Keratinocyte (primary cell): ENCODE measurements at regions not wholly inside any gene's neighbourhood (a gene's known extent, or its start where the extent isn't known, plus 50 kb on each side); places are given as distances from the start of the nearest gene placed in this dataset.

Source experiments
- CTCF ChIP-seq, 3 experiments: IDR thresholded peaks in 1 of 3; conservative IDR thresholded peaks in 1 of 3; optimal IDR thresholded peaks in 1 of 3; 2 replicates in 2 of 3; 3 replicates in 1 of 3; pipeline versions ENCODE3 to v1.5.1; 2011; ENCODE audit warnings: low read length in 3 of 3, mild to moderate bottlenecking in 3 of 3, moderate library complexity in 2 of 3, control low read depth in 1 of 3, inconsistent platforms in 1 of 3; ENCODE audit not compliant: insufficient read depth in 2 of 3; ENCODE audit errors: extremely low read depth in 1 of 3
- EZH2 ChIP-seq: IDR thresholded peaks from one replicate; pipeline ENCODE4 v1.6.1; 2012; ENCODE audit warnings: inconsistent platforms, mild to moderate bottlenecking, low read length, moderate library complexity

- TF ChIP-seq CTCF (optimal IDR thresholded peaks at IDR 0.05 in 1 of 3, IDR thresholded peaks at IDR 0.05 in 1 of 3, conservative IDR thresholded peaks at IDR 0.05 in 1 of 3; ENCODE audit: extremely low read depth in 1 of 3, insufficient read depth in 2 of 3, low read length in 3 of 3) (no peak), EZH2 (no peak)
Measured at GRCh38 chr4:3688018-3688998, 77.9 kb upstream of the ADRA2C start.
